PC-9 (cell line): ENCODE measurements at regions not wholly inside any gene's neighbourhood (a gene's known extent, or its start where the extent isn't known, plus 50 kb on each side); places are given as distances from the start of the nearest gene placed in this dataset.

Experiments used
- BruUV-seq: library from RNA; stranded (reverse); fragments of 400-500 nt; replicated peaks from 2 replicates; lab custom pipeline; 2021; lab: Mats Ljungman, UMichigan
- CTCF ChIA-PET: fragments of 300-600 bp; sonication (Branson Sonifier 250); formaldehyde crosslinking; loops from one replicate; lab custom pipeline; 2022; ENCODE audit warnings: antibody characterized with exemption; lab: Charles Lee
- POLR2A ChIA-PET: fragments of 300-600 bp; sonication (Branson Sonifier 250); formaldehyde crosslinking; loops from one replicate; lab custom pipeline; 2022; ENCODE audit warnings: antibody characterized with exemption; ENCODE audit not compliant: unreplicated experiment; lab: Charles Lee
- DNase-seq, 2 experiments: peaks; one replicate each; pipeline versions ENCODE4 v3.0.0 to v3.0.0-alpha.2; 2015 to 2022; ENCODE audit warnings: mixed read lengths in 1 of 2
- H2AFZ ChIP-seq: fragments of 200-600 bp; sonication (generic); 2 replicates; pipeline ENCODE4 v1.8.1; 2017; ENCODE audit warnings: antibody characterized with exemption
- H3F3A ChIP-seq: fragments of 200-600 bp; sonication (generic); 2 replicates; pipeline ENCODE4 v1.8.1; 2017; ENCODE audit warnings: antibody characterized with exemption, mild to moderate bottlenecking, low read depth; ENCODE audit not compliant: insufficient read depth
- H3K27ac ChIP-seq: fragments of 200-600 bp; sonication (generic); 2 replicates; pipeline ENCODE4 v1.6.1; 2016; ENCODE audit warnings: mixed run types
- H3K27me3 ChIP-seq: fragments of 200-600 bp; sonication (generic); 2 replicates; pipeline ENCODE4 v1.6.1; 2016; ENCODE audit warnings: low read depth, mixed run types; ENCODE audit not compliant: insufficient read depth
- H3K36me3 ChIP-seq: fragments of 200-600 bp; sonication (generic); 2 replicates; pipeline ENCODE4 v1.6.1; 2016; ENCODE audit warnings: low read depth, mixed run types
- H3K4me1 ChIP-seq: fragments of 200-600 bp; sonication (generic); replicated peaks from 2 replicates; pipeline ENCODE4 v1.6.1; 2016; ENCODE audit warnings: mixed run types; ENCODE audit not compliant: insufficient read depth
- H3K4me2 ChIP-seq: fragments of 200-600 bp; sonication (generic); 2 replicates; pipeline ENCODE4 v1.6.1; 2017; ENCODE audit warnings: mixed run types
- H3K4me3 ChIP-seq: fragments of 200-600 bp; sonication (generic); 2 replicates; pipeline ENCODE4 v1.6.1; 2016; ENCODE audit warnings: mixed run types
- H3K79me2 ChIP-seq: fragments of 200-600 bp; sonication (generic); 2 replicates; pipeline ENCODE4 v1.6.1; 2017; ENCODE audit warnings: low read depth, mixed run types
- H3K9me2 ChIP-seq: fragments of 200-600 bp; sonication (generic); 2 replicates; pipeline ENCODE4 v1.8.1; 2017; ENCODE audit warnings: mild to moderate bottlenecking; ENCODE audit not compliant: insufficient read depth
- H3K9me3 ChIP-seq: fragments of 200-600 bp; sonication (generic); 2 replicates; pipeline ENCODE4 v1.8.1; 2016; ENCODE audit warnings: low read depth; ENCODE audit not compliant: insufficient read depth
- H4K20me1 ChIP-seq: fragments of 200-600 bp; sonication (generic); 2 replicates; pipeline ENCODE4 v1.8.1; 2017; ENCODE audit not compliant: insufficient read depth
- EZH2 ChIP-seq: fragments of 200-600 bp; sonication (generic); IDR thresholded peaks from 2 replicates; pipeline ENCODE4 v1.8.0; 2017; ENCODE audit warnings: antibody characterized with exemption, low read depth
- intact Hi-C: fragments of 100-400 bp; cut with micrococcal nuclease; formaldehyde crosslinking; loops from one replicate; pipeline ENCODE4 v1.10.0; 2022; ENCODE audit not compliant: unreplicated experiment
- TF ChIP-seq, protein P1 (sequence below): fragments of 200-600 bp; sonication (generic); conservative IDR thresholded peaks from 2 replicates; pipeline ENCODE4 v1.6.1; 2017; ENCODE audit warnings: mixed run types, antibody characterized with exemption, mild to moderate bottlenecking, moderate library complexity

- no peaks in the 10 kb centered on the region for H3K27me3 ChIP-seq
- H3K27ac ChIP-seq = no peak overlapping the region
- CTCF ChIA-PET = no interaction called here
- no peaks in the 10 kb centered on the region for H3K4me1 ChIP-seq
- no peak overlapping the region for H3K4me2 ChIP-seq
- TF ChIP-seq, protein P1, sequence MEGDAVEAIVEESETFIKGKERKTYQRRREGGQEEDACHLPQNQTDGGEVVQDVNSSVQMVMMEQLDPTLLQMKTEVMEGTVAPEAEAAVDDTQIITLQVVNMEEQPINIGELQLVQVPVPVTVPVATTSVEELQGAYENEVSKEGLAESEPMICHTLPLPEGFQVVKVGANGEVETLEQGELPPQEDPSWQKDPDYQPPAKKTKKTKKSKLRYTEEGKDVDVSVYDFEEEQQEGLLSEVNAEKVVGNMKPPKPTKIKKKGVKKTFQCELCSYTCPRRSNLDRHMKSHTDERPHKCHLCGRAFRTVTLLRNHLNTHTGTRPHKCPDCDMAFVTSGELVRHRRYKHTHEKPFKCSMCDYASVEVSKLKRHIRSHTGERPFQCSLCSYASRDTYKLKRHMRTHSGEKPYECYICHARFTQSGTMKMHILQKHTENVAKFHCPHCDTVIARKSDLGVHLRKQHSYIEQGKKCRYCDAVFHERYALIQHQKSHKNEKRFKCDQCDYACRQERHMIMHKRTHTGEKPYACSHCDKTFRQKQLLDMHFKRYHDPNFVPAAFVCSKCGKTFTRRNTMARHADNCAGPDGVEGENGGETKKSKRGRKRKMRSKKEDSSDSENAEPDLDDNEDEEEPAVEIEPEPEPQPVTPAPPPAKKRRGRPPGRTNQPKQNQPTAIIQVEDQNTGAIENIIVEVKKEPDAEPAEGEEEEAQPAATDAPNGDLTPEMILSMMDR = no peak
- no peak for TF ChIP-seq EZH2
- H3K36me3 ChIP-seq = no peaks in the 10 kb centered on the region
- POLR2A ChIA-PET = interaction anchor here (0.6 kb wide), 1 partner anchor 523 kb away, joined by 11 read pairs; no protein-coding TSS in a partner anchor
- no peak overlapping the region for H3K4me3 ChIP-seq
- H3K79me2 ChIP-seq = no peaks in the 10 kb centered on the region
- H4K20me1 ChIP-seq = no peaks in the 10 kb centered on the region
- DNase-seq = no peak
- H2AFZ ChIP-seq = no peak overlapping the region
- no TSS peak for BruUV-seq
- no peaks in the 10 kb centered on the region for H3K9me2 ChIP-seq
- H3K9me3 ChIP-seq = no peaks in the 10 kb centered on the region
- H3F3A ChIP-seq = no peaks in the 10 kb centered on the region
- intact Hi-C loops = no loop called here
These were observed 199.2 kb upstream of the SEMA3A start for GRCh38 chr7:84393786-84394185.

GRCh38 chr7:84390845-84391244 lies 196.3 kb upstream of the SEMA3A start:
- Histone ChIP-seq H3K4me3 (no peak overlapping the region), H3K36me3 (no peaks in the 10 kb centered on the region), H3K9me2 (no peaks in the 10 kb centered on the region), H3F3A (no peaks in the 10 kb centered on the region), H3K4me1 (no peaks in the 10 kb centered on the region), H3K4me2 (no peak overlapping the region), H3K9me3 (no peaks in the 10 kb centered on the region), H3K27ac (no peak overlapping the region), H2AFZ (peak overlapping the region; percentile 28; the same call in 1 of the 2 replicates), H3K79me2 (no peaks in the 10 kb centered on the region), H4K20me1 (no peaks in the 10 kb centered on the region), H3K27me3 (no peaks in the 10 kb centered on the region)
- ChIA-PET POLR2A (no interaction called here), CTCF (no interaction called here)
- DNase-seq = no peak
- intact Hi-C loops = no loop called here
- TF ChIP-seq, protein P1 = no peak
- no TSS peak for BruUV-seq

DNA sequence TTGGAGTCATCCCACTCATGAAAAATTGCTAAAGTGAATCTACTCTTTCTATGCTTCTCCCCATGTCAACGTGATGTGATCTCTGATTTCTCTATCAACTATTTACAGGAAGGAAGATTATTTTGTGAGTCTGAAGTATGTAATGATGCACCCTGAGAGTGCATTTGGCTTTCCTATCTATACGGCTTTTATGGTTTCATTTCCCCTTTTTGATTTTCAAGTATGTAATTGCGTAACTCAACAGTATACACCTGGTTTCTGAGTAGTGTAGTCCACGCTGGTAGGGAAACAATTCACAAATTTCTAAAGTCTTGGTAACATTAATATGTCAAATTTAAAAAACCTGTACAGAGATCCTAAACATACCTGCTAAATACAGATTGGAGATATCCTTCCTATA lies 194.7 kb upstream of the SEMA3A start:
- CTCF ChIA-PET = no interaction called here
- H3K9me3 ChIP-seq = no peaks in the 10 kb centered on the region; the same call in 1 of the 2 replicates
- H3K27me3 ChIP-seq = no peaks in the 10 kb centered on the region
- no peaks in the 10 kb centered on the region for H3K79me2 ChIP-seq
- DNase-seq = no peak
- H2AFZ ChIP-seq = no peak overlapping the region
- H3K4me2 ChIP-seq = no peak overlapping the region
- no peaks in the 10 kb centered on the region for H3K36me3 ChIP-seq
- POLR2A ChIA-PET = no interaction called here
- H3K4me1 ChIP-seq = no peaks in the 10 kb centered on the region
- no peak overlapping the region for H3K4me3 ChIP-seq
- TF ChIP-seq, protein P1 = no peak
- no peak for TF ChIP-seq EZH2
- no peaks in the 10 kb centered on the region for H3K9me2 ChIP-seq
- no peak overlapping the region for H3K27ac ChIP-seq
- no peaks in the 10 kb centered on the region for H3F3A ChIP-seq
- no TSS peak for BruUV-seq
- no peaks in the 10 kb centered on the region for H4K20me1 ChIP-seq
- intact Hi-C loops = no loop called here
